Epidermal melanocyte (primary cell): ENCODE measurements at regions not wholly inside any gene's neighbourhood (a gene's known extent, or its start where the extent isn't known, plus 50 kb on each side); places are given as distances from the start of the nearest gene placed in this dataset.

ENCODE experiments used
- DNase-seq: peaks from one replicate; pipeline ENCODE4 v3.0.0; 2011; ENCODE audit warnings: low spot score; ENCODE audit not compliant: insufficient read length

DNA sequence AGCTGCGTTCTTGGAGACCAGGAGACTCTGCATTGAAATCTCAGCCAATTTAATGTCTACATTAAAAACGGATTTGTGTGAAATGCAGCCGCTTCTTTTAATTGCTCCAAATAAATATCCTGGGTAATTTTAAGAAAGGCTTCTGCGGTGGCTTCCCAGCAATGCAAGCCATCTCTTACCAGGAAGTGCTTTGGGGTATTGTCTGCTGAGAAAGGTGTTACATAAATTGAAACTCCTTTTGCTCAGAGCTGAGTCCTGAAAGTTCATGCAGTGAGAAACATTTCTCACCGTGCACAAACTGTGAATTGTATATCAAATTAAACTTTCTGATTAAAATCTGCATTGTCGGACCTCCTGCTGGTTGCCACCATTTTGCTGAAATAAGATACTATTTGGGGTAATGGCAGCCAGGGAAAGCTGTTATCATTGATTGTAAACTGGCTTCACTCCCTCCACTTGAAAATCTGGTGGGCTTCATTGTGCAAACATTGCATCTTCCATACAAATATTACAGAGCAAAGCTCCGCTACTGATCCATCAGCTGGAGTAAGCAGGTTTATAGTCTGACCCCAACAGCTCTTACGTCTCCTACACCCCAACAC is 59.5 kb downstream of the ZIC5 start:
- DNase-seq: no peak

DNA sequence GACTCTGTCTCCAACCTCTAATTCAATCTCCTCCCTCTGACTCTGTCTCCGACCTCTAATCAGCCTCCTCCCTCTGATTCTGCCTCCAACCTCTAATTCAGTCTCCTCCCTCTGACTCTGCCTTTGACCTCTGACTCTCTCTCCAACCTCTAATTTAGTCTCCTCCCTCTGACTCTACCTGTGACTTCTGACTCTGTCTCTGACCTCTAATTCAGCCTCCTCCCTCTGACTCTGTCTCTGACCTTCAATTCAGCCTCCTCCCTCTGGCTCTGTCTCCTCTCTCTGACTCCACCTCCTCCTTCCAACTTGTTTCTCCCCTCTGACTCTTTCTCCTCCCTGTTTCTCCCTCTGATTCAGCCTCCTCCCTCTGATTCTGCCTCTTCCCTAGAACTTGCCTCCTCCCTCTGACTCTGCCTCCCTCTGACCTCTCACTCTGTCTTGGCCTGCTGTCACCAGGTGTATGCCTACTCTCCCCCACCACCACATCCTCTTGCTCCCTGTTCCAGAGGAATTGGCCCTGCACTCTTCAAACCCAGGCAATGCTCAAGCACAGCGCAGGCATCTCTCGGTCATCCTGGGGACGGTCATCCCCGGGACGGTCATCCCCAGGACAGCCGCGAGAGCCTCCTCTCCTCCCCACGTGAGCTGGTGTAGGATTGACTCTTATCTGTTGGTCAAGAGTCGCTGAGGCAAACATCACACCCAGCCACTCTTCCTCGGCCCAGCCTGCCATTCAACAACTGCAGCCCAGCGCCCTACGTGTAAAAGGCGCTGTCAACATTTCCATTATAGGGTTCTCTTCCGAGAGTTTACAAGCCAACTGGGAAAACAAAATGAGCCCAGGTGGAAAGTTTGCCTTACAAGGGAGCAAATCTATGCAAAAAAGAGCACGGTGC is 60.2 kb downstream of the ZIC5 start:
- DNase-seq: no peak

DNA sequence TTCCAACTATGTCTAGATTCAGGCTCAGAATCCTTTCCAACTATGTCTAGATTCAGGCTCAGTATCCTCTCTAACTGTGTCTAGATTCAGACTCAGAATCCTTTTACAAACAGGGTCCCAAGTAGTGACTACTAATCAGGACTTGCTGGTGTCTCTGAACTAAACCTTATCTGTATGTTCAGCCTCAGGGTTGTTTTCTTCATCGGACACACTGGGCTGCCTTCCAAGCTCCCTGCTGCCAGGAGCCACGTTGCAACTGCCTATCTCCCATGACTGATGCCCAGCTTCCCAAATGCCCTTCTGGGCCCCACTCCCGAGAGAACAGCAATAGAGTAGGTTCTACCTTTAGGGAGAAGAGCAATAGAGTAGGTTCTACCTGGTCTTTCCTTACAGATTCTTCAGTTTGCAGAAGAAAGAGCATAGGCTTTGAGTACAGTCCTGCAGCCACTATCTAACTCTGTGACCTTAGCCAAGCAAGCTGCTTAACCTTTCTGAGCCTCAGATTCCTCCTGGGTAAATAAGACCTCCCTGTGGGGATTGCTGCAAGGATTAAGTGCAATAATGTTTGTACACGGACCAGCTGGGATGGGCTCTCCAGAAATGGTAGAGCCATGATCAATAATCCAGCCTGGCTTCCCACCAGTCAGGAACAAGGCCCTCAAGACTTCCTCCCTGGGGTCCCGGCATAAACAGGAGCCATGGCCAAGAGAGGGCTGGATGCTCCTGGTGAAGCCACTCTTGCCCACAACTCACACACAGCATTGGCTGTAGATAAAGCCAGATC is 61.5 kb downstream of the ZIC5 start:
- DNase-seq: no peak

GRCh38 chr13:99909097-99909835 is 62.3 kb downstream of the ZIC5 start:
- DNase-seq: no peak

DNA sequence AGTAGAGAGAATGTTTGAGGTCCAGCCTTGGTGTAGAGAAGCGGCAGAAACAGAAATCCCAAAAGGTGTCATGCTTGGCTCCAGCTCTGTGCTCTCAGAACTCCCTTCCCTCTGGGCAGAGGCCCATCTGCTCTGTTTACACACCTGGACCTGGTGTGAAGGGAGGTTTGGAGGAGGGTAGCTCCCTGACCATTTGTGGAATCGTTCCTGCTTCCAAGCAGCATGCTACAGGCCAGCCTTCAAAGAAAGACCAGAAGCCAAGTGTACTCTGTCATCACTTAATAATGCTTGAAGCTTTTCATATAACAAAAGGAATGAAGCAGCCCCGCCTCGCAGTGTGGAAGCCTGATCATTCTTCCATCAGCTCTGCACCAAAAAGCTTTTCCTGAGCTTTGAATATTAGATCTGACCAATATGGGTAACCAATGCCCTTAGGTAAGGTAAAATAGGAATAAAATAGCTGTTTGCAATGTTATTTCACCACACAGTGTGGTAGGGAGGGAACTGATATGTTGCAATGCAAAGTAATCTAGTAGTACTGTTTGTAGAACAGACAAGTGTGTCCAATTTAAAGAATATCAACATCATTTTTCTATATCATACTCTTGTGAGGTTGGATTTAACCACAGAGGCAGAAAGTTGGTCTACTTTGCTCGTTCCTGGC is 63.3 kb downstream of the ZIC5 start:
- DNase-seq: no peak

GRCh38 chr13:99907627-99908026 is 63.9 kb downstream of the ZIC5 start:
- no peak for DNase-seq

DNA sequence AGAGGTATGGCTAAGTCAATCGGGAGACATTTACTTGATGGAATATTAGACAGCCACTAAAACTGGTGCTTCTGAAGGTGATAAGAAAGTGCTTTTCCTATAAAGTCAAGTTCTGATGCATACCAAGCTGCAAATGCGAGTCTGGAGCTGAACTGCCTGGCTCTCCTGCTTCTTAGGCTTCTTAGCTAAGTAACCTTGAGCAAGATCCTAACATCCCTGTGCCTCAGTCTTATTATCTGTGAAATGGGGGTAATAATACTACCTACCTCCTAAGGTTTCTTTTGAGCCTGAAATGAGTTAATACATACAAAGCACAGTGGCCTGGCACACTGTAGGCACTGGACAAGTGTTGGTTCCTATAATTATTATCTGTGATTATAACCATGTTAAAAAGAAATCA is 64.5 kb downstream of the ZIC5 start:
- no peak for DNase-seq

DNA sequence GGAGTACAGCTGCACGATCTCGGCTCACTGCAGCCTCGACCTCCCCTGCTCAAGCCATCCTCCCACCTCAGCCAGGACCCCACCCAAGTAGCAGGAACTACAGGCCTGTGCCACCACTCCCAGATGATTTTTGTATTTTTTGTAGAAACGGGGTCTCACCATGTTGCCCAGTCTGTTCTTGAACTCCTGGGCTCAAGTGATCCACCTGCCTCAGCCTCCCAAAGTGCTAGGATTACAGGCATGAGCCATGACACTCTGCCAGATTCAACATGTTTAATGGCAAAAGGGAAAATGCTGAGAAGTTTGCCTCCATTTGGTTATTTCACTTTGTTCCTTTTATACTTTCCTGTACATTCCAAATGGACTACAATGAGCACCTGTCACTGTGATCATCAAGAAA is 65.8 kb downstream of the ZIC5 start:
- DNase-seq: no peak

DNA sequence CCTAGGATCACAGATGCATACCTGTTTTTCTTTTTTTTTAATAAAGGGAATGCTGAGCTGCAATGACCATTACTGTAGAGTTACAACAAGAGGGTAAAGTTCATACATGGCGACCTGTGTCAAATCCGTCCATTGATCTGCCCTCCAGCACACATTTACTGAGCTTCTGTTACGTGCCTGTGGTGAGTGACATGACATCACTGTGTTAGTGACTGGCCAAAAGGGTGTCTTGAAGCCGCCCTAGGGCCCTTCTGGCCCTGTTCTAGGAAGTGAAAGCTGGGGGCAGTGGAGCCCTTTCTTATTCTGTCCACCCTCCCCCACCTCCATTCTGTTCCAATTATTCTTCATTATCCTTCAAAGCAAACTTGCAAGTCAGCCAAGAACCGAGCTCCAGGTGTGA is 66.3 kb downstream of the ZIC5 start:
- no peak for DNase-seq

DNA sequence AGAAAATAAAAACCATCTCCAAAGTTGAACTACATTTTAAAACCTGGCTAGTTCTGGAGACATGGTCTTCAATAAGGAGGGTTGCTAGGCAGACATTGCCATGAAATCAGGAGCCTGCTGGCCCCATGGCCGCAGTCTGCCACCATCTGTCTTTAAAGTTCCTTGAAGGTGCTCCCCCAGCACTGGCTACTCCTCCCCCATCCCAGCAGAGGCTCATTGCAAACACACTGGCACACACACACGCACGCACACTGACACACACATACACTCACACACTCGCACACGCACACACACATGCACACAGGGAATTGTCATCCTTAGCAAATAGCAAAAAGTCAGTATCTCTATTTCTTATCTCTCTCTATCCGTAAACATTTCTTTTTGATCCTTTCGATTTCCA is 68.4 kb downstream of the ZIC5 start:
- DNase-seq: no peak

- no peak for DNase-seq
These were observed 68.9 kb downstream of the ZIC5 start for GRCh38 chr13:99902657-99903056.

GRCh38 chr13:99900960-99901359 is 70.6 kb downstream of the ZIC5 start:
- no peak for DNase-seq

GRCh38 chr13:99898421-99898820 is 73.1 kb downstream of the ZIC5 start:
- DNase-seq: no peak

DNA sequence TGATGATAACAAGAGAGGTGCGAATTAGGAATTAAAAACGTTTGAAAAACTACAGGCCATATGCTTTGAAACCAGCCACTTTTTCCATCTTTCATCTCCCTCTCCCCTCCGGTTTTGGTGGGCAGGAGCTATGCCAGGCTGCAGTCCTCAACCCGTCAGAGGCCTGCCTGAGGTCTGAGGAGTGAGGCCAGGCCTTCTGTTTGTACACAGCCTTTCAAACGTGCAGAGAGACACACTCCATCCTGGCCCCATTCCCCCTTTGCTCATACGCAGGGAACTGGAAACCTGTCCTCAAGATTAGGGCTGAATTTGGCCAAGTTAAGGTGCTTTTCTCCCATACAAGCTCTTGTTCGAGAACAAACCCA is 74.5 kb downstream of the ZIC5 start:
- DNase-seq: no peak

GRCh38 chr13:99896369-99897075 is 75.0 kb downstream of the ZIC5 start:
- no peak for DNase-seq

GRCh38 chr13:99895444-99896368 is 75.9 kb downstream of the ZIC5 start:
- no peak for DNase-seq

DNA sequence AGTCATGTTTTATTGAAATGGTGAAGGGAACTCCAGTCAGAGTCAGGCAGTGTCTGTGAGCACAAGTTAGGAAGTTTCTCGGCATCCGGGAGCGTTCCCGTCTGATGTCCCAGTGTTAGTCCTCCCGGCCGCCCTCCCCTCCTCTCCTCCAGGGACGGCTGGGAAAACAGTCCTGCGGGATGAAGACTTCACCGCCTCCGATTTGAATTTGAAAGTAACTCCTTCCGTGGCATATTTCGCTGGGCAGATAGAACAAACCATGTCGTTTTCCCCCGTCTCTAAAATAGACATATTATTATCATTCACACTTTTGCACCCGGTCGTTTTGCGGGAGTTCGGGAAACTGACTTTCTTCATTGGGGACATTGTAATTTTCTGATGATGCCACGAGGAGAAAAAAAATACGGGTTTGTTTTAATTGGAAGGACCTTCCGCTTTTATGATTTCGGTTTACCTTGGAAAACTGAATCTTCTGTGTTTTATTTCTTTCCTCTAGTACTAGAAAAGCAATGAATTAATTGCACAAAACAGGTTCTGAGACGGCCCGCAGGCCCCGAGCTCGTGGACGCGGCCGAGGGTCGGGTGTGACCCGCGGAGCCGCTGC is 76.6 kb downstream of the ZIC5 start:
- DNase-seq: no peak

DNA sequence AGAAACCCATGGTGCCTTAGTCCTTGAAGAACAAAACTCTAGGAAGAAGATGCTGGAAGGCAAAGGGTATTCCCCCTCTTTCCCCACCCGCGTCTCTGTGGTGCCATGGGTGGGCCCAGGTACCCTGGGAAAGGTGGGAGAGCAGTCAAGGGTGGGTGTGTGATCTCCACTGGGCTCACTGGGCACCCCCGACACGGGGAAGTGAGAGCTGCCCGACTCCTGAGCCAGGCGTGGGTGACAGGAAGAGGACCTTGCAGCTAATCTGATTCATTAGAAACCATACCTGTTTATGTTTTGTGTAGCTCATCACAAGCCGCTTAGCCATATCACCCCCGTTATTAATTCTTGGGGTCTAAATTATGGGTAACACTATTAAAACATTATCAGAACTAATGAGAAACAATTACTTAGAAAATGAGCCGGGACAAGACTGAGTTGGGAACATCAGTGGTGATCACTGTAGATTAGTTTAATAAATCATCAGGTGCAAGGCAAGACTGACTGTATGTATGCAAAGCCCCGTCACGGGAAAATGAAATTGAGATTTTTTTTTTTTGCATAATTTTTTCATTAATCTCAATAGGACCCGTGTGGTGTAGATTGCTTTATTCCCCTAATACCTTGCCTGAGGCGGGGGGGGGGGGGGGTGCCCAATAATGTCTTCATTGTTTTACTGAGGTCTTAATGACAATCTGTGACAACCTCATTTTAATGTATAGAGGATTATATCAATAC is 77.3 kb downstream of the ZIC5 start:
- no peak for DNase-seq
